Caco-2 (cell line): ENCODE measurements at regions not wholly inside any gene's neighbourhood (a gene's known extent, or its start where the extent isn't known, plus 50 kb on each side); places are given as distances from the start of the nearest gene placed in this dataset.

Experiments
- BruUV-seq: library from RNA; stranded (reverse); fragments of 400-500 nt; replicated peaks from 2 replicates; lab custom pipeline; 2021; lab: Mats Ljungman, UMichigan
- CTCF ChIA-PET: fragments of 300-600 bp; sonication (Branson Sonifier 250); formaldehyde crosslinking; loops from one replicate; lab custom pipeline; 2022; ENCODE audit warnings: antibody characterized with exemption; lab: Charles Lee
- POLR2A ChIA-PET: fragments of 300-600 bp; sonication (Branson Sonifier 250); formaldehyde crosslinking; loops from one replicate; lab custom pipeline; 2022; ENCODE audit warnings: antibody characterized with exemption; lab: Charles Lee
- DNase-seq, 2 experiments: peaks; one replicate each; pipeline versions ENCODE4 v3.0.0 to v3.0.0-alpha.2; 2020 to 2022
- H3K27me3 ChIP-seq: replicated peaks from 2 replicates; pipeline ENCODE4 v1.6.0; 2011; ENCODE audit warnings: low read length; ENCODE audit not compliant: control insufficient read depth, insufficient read depth
- H3K36me3 ChIP-seq: 2 replicates; pipeline ENCODE4 v1.5.1; 2011; ENCODE audit warnings: low read length; ENCODE audit not compliant: control insufficient read depth, insufficient read depth
- H3K4me1 ChIP-seq: fragments of 250-450 bp; sonication (Bioruptor Pico); 2 replicates; pipeline ENCODE4 v1.5.1; 2020; ENCODE audit warnings: mild to moderate bottlenecking
- H3K4me3 ChIP-seq: 2 replicates; pipeline ENCODE4 v1.5.1; 2011; ENCODE audit warnings: low read depth, mild to moderate bottlenecking, control low read depth, low read length
- H3K9me3 ChIP-seq: fragments of 250-450 bp; sonication (Bioruptor Pico); 2 replicates; pipeline ENCODE4 v1.5.1; 2020; ENCODE audit warnings: mild to moderate bottlenecking, moderate library complexity
- H3K27ac Mint-ChIP-seq: one replicate; pipeline ENCODE4 v1.8.0; 2022; ENCODE audit warnings: mixed read lengths; ENCODE audit not compliant: unreplicated experiment
- H3K27me3 Mint-ChIP-seq: one replicate; pipeline ENCODE4 v1.8.0; 2022; ENCODE audit warnings: mixed read lengths; ENCODE audit not compliant: insufficient read depth, unreplicated experiment
- H3K36me3 Mint-ChIP-seq: one replicate; pipeline ENCODE4 v1.8.0; 2022; ENCODE audit warnings: mild to moderate bottlenecking, mixed read lengths; ENCODE audit not compliant: insufficient read depth, unreplicated experiment
- H3K4me1 Mint-ChIP-seq: one replicate; pipeline ENCODE4 v1.8.0; 2022; ENCODE audit warnings: low read depth, mixed read lengths; ENCODE audit not compliant: unreplicated experiment
- H3K4me3 Mint-ChIP-seq: one replicate; pipeline ENCODE4 v1.8.0; 2022; ENCODE audit warnings: mild to moderate bottlenecking, moderate library complexity, mixed read lengths; ENCODE audit not compliant: unreplicated experiment
- H3K9me3 Mint-ChIP-seq: one replicate; pipeline ENCODE4 v1.8.0; 2022; ENCODE audit warnings: mixed read lengths; ENCODE audit not compliant: unreplicated experiment
- intact Hi-C: fragments of 100-400 bp; cut with micrococcal nuclease; formaldehyde crosslinking; loops from one replicate; pipeline ENCODE4 v1.10.0; 2022; ENCODE audit not compliant: unreplicated experiment
- TF ChIP-seq, protein P1 (sequence below), 2 experiments: fragments of 200-600 bp in 1 of 2; IDR thresholded peaks; 1 replicate in 1 of 2; 2 replicates in 1 of 2; pipeline versions ENCODE4 v1.5.1 to v1.8.0; 2011 to 2022; ENCODE audit warnings: antibody characterized with exemption in 1 of 2, control low read depth in 1 of 2, inconsistent platforms in 1 of 2, low read depth in 1 of 2, low read length in 1 of 2, mild to moderate bottlenecking in 1 of 2, moderate library complexity in 1 of 2; ENCODE audit not compliant: insufficient read depth in 1 of 2, severe bottlenecking in 1 of 2, unreplicated experiment in 1 of 2

GRCh38 chr10:50946991-50947781 is 61.8 kb upstream of the A1CF start:
- Mint-ChIP-seq H3K27ac (no peak overlapping the region), H3K4me3 (no peak overlapping the region), H3K27me3 (peaks cover 15% of the 10 kb centered on the region), H3K36me3 (no peaks in the 10 kb centered on the region), H3K4me1 (peaks cover 7% of the 10 kb centered on the region), H3K9me3 (no peaks in the 10 kb centered on the region)
- intact Hi-C loops, result no loop called here
- Histone ChIP-seq H3K36me3 (no peaks in the 10 kb centered on the region), H3K4me3 (no peak overlapping the region), H3K4me1 (0 out of 2 replicates have a peak, but pooled peaks cover 8% of the 10 kb centered on the region), H3K27me3 (peaks cover 1% of the 10 kb centered on the region; the same call in 1 of the 2 replicates), H3K9me3 (no peaks in the 10 kb centered on the region)
- no peak for DNase-seq
- BruUV-seq, result no TSS peak
- CTCF ChIA-PET, result no interaction called here
- TF ChIP-seq, protein P1, sequence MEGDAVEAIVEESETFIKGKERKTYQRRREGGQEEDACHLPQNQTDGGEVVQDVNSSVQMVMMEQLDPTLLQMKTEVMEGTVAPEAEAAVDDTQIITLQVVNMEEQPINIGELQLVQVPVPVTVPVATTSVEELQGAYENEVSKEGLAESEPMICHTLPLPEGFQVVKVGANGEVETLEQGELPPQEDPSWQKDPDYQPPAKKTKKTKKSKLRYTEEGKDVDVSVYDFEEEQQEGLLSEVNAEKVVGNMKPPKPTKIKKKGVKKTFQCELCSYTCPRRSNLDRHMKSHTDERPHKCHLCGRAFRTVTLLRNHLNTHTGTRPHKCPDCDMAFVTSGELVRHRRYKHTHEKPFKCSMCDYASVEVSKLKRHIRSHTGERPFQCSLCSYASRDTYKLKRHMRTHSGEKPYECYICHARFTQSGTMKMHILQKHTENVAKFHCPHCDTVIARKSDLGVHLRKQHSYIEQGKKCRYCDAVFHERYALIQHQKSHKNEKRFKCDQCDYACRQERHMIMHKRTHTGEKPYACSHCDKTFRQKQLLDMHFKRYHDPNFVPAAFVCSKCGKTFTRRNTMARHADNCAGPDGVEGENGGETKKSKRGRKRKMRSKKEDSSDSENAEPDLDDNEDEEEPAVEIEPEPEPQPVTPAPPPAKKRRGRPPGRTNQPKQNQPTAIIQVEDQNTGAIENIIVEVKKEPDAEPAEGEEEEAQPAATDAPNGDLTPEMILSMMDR (IDR thresholded peaks at IDR 0.05; ENCODE audit: insufficient read depth in 1 of 2, low read depth in 1 of 2, low read length in 1 of 2, severe bottlenecking in 1 of 2, unreplicated experiment in 1 of 2), result no peak
- POLR2A ChIA-PET, result no interaction called here

DNA sequence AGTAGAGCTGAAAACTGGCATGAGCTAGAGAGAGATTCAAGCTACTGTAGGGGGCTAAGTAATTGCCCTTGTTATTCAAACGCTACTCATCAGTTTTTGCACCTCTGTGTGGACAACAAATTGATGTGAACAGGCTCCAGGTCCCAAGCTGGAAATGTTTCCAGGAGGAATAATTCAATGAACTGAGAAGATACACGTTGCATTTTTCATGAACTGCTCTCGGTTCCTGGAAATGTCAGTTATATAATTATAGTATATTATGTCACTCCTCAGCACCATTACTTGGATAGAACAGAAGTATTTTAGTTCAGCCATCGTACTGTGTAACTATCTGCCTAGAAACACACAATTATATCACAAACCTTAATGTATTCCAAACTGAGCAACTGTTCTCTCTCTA is 65.9 kb upstream of the A1CF start:
- no peak for DNase-seq
- H3K36me3 Mint-ChIP-seq, result no peaks in the 10 kb centered on the region
- H3K27me3 ChIP-seq, result peaks cover 1% of the 10 kb centered on the region; the same call in 1 of the 2 replicates
- peaks cover 7% of the 10 kb centered on the region for H3K4me1 Mint-ChIP-seq
- H3K36me3 ChIP-seq, result no peaks in the 10 kb centered on the region
- H3K4me1 ChIP-seq, result 0 out of 2 replicates have a peak, but pooled peaks cover 8% of the 10 kb centered on the region
- H3K27ac Mint-ChIP-seq, result no peak overlapping the region
- H3K9me3 ChIP-seq, result no peaks in the 10 kb centered on the region
- BruUV-seq, result no TSS peak
- peaks cover 9% of the 10 kb centered on the region for H3K27me3 Mint-ChIP-seq
- CTCF ChIA-PET, result no interaction called here
- H3K9me3 Mint-ChIP-seq, result no peaks in the 10 kb centered on the region
- H3K4me3 Mint-ChIP-seq, result no peak overlapping the region
- POLR2A ChIA-PET, result no interaction called here
- intact Hi-C loops, result no loop called here
- TF ChIP-seq, protein P1 (IDR thresholded peaks at IDR 0.05; ENCODE audit: insufficient read depth in 1 of 2, low read depth in 1 of 2, low read length in 1 of 2, severe bottlenecking in 1 of 2, unreplicated experiment in 1 of 2), result no peak
- H3K4me3 ChIP-seq, result no peak overlapping the region

DNA sequence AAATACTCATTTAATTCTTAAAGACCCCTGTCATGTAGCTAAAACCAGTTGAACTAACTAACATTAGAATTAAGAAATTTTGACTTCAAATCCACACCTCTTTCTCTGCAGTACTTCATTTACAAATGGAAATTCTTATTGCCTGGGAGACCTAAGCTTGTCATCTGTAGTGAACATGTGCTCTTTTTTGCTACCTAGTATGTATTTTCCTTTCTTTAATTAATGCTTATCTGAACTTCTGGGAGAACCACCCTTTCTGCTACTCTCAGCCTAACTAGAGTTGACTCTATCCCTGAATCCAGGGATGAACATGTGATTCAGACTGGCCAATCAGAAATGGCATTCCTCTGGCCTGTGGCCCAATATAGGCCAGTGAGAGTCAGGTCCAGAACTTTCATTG is 75.9 kb upstream of the A1CF start:
- Histone ChIP-seq H3K9me3 (no peaks in the 10 kb centered on the region), H3K36me3 (no peaks in the 10 kb centered on the region), H3K27me3 (no peaks in the 10 kb centered on the region), H3K4me1 (no peaks in the 10 kb centered on the region), H3K4me3 (no peak overlapping the region)
- intact Hi-C loops, result no loop called here
- no peak overlapping the region for H3K4me3 Mint-ChIP-seq
- no peak overlapping the region for H3K27ac Mint-ChIP-seq
- no peaks in the 10 kb centered on the region for H3K36me3 Mint-ChIP-seq
- ChIA-PET CTCF (no interaction called here), POLR2A (no interaction called here)
- TF ChIP-seq, protein P1 (IDR thresholded peaks at IDR 0.05; ENCODE audit: insufficient read depth in 1 of 2, low read depth in 1 of 2, low read length in 1 of 2, severe bottlenecking in 1 of 2, unreplicated experiment in 1 of 2), result no peak
- H3K4me1 Mint-ChIP-seq, result no peaks in the 10 kb centered on the region
- BruUV-seq, result no TSS peak
- H3K9me3 Mint-ChIP-seq, result no peaks in the 10 kb centered on the region
- DNase-seq, result no peak
- no peaks in the 10 kb centered on the region for H3K27me3 Mint-ChIP-seq
